Stimulated activated naive CD8-positive, alpha-beta T cell treated with anti-CD3 and anti-CD28 coated beads, Interleukin-15, Interleukin-2, amounts not matched to agents 100 U/mL and 50 U/mL, for 24 hours (primary cell): ENCODE measurements at regions not wholly inside any gene's neighbourhood (a gene's known extent, or its start where the extent isn't known, plus 50 kb on each side); places are given as distances from the start of the nearest gene placed in this dataset.

ENCODE experiments used
- ATAC-seq: fragments of 150-1000 bp; cut with Tn5 transposase; one replicate; pipeline ENCODE4 v1.10.0; 2021
- DNase-seq: peaks from one replicate; pipeline ENCODE4 v3.0.0; 2021

DNA sequence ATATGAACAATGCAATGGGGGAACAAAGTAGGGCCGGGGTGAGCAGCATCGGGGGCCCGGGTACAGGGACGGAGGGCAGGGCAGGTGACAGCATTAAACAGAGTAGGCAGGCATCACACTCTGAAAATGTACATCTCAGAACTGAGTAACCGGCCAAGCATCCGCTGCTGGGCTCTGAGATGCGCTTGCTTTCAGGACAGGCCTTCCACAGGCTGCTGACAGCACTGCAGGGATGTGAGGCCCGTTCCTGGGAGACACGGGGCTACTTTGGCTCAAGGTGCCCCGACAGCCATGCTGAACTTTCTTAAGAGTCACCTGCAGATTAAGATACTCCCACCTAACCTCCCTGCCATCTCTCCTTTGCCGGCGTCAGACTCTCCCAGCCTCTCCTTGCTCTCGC lies 64.3 kb upstream of the FGFR2 start:
- DNase-seq, result no peak

DNA sequence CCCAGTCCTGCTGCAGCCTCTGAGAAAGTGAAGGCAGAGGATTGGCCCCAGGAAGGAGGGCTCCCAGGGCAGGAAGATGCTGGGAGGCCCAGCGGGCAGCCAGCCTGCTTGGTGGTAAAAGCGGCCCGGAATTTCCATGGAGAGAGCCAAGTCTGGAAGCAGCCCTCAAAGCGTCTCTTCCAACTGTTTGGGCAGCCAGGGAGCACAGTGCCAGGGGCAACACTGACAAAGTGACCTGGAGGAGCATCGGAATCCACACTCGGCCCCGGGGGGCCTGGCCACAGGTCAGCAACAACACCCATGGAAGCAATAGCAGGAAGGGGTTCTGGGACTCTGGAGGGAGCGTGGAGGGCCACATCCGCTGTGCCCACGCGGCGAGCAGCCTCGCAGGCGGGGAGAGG lies 63.2 kb upstream of the FGFR2 start:
- DNase-seq (no peak), ATAC-seq (no peak)

More for the DNA sequence above, 64.3 kb upstream of the FGFR2 start:
- no peak for ATAC-seq

DNA sequence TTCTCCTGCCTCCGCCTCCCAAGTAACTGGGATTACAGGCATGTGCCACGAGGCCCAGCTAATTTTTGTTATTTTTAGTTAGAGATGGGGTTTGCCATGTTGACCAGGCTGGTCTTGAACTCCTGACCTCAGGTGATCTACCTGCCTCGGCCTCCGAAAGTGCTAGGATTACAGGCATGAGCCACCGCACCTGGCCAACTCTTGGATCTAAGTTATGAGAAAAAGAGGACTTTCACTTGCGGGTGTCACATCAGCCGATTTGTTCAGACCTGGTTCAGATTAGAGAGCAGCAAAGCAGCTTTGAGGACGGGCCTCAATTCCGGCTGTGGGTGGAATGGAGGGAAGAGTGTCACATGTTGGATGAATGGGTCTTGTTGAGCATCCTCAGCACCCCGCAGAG lies 61.0 kb upstream of the FGFR2 start:
- no peak for DNase-seq
- no peak for ATAC-seq

DNA sequence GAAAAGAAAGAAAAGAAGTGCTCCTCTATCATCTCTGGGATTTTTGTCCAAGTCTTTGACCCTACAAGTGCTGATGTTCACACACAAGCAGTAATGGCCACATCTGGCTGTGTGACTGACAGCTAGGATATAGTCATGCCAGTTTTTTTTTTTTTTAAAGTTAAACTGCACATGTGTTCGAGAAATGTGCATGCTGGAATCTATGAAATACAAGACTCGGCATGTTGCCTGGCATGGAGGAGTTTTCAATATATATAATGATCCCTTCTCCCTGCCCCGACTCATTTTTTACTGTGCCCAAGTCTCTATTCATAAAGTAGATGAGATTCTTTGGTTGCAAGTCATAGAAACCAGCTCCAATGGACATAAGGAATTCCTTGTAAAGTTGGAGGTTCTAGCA lies 60.4 kb upstream of the FGFR2 start:
- DNase-seq (no peak), ATAC-seq (no peak)

DNA sequence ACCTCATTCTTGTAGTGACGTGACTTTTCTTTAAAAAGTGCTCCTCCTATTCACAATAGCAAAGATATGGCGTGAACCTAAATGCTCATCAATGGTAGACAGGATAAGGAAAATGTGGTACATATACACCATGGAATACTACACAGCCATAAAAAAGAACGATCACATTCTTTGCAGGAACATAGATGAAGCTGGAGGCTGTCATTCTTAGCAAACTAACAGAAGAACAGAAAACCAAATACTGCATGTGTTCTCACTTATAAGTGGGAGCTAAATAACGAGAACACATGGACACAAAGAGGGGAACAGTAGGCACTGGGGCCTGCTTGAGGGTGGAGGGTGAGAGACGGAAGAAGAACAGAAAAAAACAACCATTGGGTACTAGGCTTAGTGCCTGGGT lies 59.9 kb upstream of the FGFR2 start:
- no peak for ATAC-seq
- no peak for DNase-seq

DNA sequence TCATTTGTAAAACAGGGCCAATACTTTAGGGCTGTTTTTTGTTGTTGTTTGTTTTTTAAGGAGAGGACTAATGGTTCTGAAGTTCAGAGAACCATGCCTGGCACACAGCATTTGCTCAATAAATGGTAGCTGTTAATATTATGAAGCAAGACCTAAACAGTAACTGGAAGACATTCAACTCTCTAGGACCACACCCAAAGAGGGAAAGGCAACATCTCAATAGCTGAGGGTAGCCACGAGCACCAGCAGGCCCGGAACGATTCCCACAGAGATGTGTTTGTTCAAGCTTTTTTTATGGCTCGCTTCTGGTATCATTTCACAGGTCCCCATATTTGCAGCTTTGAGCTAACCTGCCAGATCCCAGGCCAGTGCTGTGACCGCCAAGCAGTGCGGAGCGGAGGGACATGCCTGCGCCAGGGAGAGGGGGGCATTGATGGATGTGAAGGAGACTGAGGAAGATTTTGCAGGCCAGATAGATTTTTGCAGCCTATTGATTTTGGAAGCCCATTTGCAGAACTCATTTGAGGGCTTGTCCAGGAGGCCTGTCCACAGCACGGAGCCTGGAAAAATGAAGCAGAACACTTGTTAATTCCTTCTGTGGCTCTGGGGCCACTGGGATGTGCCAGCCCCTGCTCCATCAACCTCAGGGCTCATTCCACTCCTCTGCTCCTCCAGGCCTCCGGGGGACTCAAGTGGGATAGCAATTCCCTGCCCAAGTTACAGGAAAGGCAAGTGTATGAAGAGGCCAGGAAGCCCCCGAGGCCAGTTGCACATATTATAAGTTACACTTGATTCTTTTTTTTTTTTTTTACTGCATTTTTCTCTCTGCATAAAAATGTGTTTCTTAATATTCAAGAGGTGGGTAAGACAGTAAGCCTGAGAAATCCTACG lies 57.3 kb upstream of the FGFR2 start:
- DNase-seq, result no peak
- ATAC-seq, result no peak

DNA sequence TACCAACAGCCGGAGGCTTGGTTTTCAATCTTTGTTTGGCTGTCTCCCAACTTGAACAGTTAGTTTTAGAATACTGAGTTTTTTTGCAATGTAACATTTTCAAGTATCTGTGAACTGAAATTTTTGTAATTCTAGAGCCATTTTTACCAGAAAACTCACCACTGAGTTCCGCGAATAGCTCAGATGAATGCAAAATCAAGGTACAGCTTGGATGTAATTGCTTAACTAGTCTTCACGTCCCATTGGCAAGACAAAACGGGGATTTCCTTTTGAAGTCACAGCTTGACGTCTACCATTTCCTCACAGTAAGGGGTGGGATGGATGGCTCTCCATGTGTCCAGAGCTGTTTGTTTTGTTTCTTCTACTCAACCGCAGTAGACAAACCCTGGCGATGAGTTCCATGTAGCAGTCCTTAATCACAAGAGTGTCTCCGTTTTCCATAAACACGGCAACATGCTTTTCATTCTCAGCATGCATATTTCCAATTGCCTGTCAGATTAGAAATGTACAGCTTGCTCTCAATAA lies 55.8 kb upstream of the FGFR2 start:
- DNase-seq (no peak), ATAC-seq (no peak)

DNA sequence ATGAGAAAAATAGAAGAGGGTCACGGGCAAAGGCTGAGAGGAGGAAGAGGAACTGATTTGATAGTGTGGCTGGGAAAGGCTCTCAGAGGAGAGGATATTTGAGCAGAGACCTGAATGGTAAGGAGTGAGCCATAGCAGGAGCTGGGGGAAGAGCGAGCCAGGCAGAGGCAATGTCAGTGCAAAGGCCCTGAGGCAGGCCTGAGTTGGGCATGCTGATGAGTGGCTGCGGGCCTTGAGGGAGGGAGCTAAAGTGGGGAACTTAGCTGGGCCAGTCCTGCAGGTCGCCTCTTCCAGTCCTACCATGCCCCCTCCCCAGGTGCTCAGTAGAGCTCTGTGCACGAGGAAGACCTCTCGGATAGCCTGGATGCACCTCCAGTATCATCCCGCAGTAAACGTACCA lies 55.4 kb upstream of the FGFR2 start:
- no peak for DNase-seq
- ATAC-seq, result no peak

DNA sequence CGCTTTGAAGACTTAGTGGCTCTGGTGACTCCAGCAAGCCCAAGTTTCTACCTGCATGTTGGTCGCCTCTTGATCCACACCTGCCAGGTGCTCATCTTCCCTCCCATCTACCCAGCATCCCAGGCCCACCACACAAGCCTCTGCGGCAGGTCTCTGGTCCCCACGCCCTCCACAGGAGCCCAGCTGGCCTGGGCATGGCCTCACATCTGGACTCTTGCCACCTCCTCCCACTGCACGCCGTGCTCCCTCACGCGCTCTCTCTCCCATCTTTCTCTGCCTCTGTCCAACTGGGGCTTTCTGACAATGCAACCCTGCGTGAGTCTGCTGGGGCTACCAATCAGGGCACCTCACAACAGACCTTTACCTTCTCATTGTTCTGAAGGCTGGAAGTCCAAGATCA lies 50.2 kb upstream of the FGFR2 start:
- DNase-seq (no peak), ATAC-seq (no peak)

DNA sequence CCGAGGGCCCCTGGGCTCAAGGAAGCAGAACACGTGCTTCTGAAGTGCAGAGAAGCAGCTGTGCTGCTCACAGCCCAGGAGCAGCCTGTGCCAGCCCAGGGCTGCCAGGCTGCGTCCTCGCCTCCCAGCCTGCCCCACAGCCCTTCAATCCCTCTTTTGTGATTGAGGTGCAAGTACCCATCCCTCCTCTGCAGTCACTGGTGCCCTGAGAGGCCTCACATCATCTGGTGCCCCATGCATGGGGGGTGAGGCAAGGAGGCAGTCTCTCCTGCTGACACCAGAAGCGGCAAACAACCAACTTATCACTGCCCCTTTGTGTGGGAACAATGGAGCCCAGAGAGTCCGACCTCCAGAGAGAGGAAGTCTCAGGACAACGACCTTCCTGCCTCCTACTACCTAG lies 49.8 kb upstream of the FGFR2 start:
- DNase-seq (no peak), ATAC-seq (no peak)
